GM06990 (cell line): ENCODE measurements at regions not wholly inside any gene's neighbourhood (a gene's known extent, or its start where the extent isn't known, plus 50 kb on each side); places are given as distances from the start of the nearest gene placed in this dataset.
A peak's percentile ranks its signal among the peaks of the same experiment; 100 is the strongest.

Experiments used
- DNase-seq: peaks from one replicate; pipeline ENCODE4 v3.0.0-alpha.2; 2011; ENCODE audit not compliant: insufficient read length; ENCODE audit errors: extremely low read depth
- H3K27me3 ChIP-seq: replicated peaks from 2 replicates; pipeline ENCODE4 v1.6.0; 2011; ENCODE audit warnings: low read length; ENCODE audit not compliant: control insufficient read depth, insufficient read depth
- H3K36me3 ChIP-seq: 2 replicates; pipeline ENCODE4 v1.5.1; 2011; ENCODE audit warnings: low read length; ENCODE audit not compliant: control insufficient read depth, insufficient read depth
- H3K4me3 ChIP-seq: replicated peaks from 2 replicates; pipeline ENCODE4 v1.5.1; 2011; ENCODE audit warnings: low read depth, mild to moderate bottlenecking, control low read depth, low read length
- CTCF ChIP-seq: IDR thresholded peaks from 2 replicates; pipeline ENCODE4 v1.5.1; 2011; ENCODE audit warnings: low read length, control low read depth, mild to moderate bottlenecking, inconsistent platforms; ENCODE audit not compliant: insufficient read depth, poor library complexity, severe bottlenecking

- TF ChIP-seq CTCF, result no peak
- no peak for DNase-seq
- Histone ChIP-seq H3K36me3 (no peaks in the 10 kb centered on the region), H3K27me3 (no peaks in the 10 kb centered on the region), H3K4me3 (no peak overlapping the region)
Observed at GRCh38 chr11:104366321-104366734, 202.4 kb upstream of the PDGFD start.

DNA sequence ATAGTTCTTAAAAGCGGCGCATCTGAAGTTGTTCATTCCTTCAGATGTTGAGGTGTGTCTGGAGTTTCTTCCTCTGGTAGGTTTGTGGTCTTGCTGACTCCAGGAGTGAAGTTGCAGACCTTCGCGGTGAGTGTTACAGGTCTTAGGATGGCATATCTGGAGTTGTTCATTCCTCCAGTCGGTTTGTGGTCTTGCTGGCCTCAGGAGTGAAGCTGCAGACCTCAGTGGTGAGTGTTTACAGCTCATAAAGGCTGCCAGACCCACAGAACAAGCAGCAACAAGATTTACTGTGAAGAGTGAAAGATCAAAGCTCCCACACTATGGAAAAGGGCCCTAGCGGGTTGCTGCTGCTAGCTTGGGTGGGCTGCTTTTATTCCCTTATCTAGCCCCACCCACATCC lies 201.7 kb upstream of the PDGFD start:
- no peak for TF ChIP-seq CTCF
- Histone ChIP-seq H3K27me3 (no peaks in the 10 kb centered on the region), H3K36me3 (no peaks in the 10 kb centered on the region), H3K4me3 (no peak overlapping the region)
- no peak for DNase-seq

- Histone ChIP-seq H3K27me3 (no peaks in the 10 kb centered on the region), H3K4me3 (no peak overlapping the region), H3K36me3 (no peaks in the 10 kb centered on the region)
- TF ChIP-seq CTCF, result no peak
- no peak for DNase-seq
Observed at GRCh38 chr11:104361975-104362374, 198.0 kb upstream of the PDGFD start.

DNA sequence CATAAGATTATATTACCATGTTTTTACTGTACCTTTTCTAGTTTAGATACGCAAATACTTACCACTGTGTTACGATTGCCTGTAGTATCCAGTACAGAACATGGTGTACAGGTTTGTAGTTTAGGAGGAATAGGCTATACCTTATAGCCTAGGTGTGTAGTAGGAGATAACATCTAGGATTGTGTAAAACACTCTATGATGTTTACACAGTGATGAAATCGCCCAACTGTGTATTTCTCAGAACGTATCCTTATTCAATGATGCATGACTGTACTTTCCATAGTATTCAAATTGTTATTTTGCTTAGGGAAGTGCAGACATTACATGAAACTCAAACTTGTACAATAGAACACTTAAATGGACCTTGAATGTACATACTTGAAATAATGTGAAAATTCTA lies 188.1 kb upstream of the PDGFD start:
- Histone ChIP-seq H3K27me3 (no peaks in the 10 kb centered on the region), H3K4me3 (no peak overlapping the region), H3K36me3 (no peaks in the 10 kb centered on the region)
- DNase-seq, result no peak
- TF ChIP-seq CTCF, result no peak

DNA sequence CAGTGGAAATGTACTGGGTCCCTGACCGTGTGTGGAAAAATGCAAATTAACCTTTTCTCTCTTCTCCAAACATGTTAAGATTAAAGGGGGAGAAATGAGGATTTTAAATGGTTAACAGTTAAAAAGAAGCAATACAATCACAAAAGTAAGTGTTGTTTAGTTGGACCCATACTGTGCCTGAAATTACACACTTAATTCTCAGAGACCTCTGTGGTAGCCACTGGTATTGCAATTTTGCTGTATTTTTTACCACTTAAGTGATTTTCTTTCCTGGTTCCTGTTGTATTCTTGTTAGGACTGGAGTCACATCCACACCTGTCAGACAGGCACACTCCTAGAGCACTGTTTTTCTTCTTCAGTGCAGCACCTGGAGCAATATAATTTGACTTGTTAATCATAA lies 179.6 kb upstream of the PDGFD start:
- Histone ChIP-seq H3K4me3 (no peak overlapping the region), H3K27me3 (no peaks in the 10 kb centered on the region), H3K36me3 (no peaks in the 10 kb centered on the region)
- TF ChIP-seq CTCF, result peak; percentile 28
- DNase-seq, result no peak

- Histone ChIP-seq H3K4me3 (no peak overlapping the region), H3K36me3 (no peaks in the 10 kb centered on the region), H3K27me3 (no peaks in the 10 kb centered on the region)
- no peak for DNase-seq
- TF ChIP-seq CTCF, result no peak
Observed at GRCh38 chr11:104340590-104340989, 176.6 kb upstream of the PDGFD start.
